Vagina (tissue), 2 donors: ENCODE measurements at regions not wholly inside any gene's neighbourhood (a gene's known extent, or its start where the extent isn't known, plus 50 kb on each side); places are given as distances from the start of the nearest gene placed in this dataset.

Experiments used
- CTCF ChIP-seq, 3 experiments: fragments of 450-650 bp in 2 of 3; fragments of 200-600 bp in 1 of 3; sonication (generic) in 1 of 3; IDR thresholded peaks; one replicate each; pipeline ENCODE4 v1.5.1; 2017 to 2019; ENCODE audit warnings: antibody characterized with exemption in 3 of 3, mild to moderate bottlenecking in 2 of 3, moderate library complexity in 2 of 3
- POLR2A ChIP-seq, 2 donors: fragments of 450-650 bp; IDR thresholded peaks; one replicate each; pipeline ENCODE4 v1.6.1; 2017; ENCODE audit warnings: antibody characterized with exemption in 2 of 2, mild to moderate bottlenecking in 2 of 2, moderate library complexity in 2 of 2
- POLR2AphosphoS5 ChIP-seq, 2 donors: sonication (generic); formaldehyde crosslinking; IDR thresholded peaks; one replicate each; pipeline ENCODE4 v1.9.0; 2017; ENCODE audit warnings: antibody characterized with exemption in 2 of 2, mild to moderate bottlenecking in 2 of 2, low read depth in 1 of 2; ENCODE audit not compliant: insufficient read depth in 1 of 2

- TF ChIP-seq POLR2A (IDR thresholded peaks at IDR 0.05) (no peak), CTCF (IDR thresholded peaks at IDR 0.05) (no peak), POLR2AphosphoS5 (IDR thresholded peaks at IDR 0.05; ENCODE audit: insufficient read depth in 1 of 2, low read depth in 1 of 2) (no peak)
Observed at GRCh38 chr18:30376515-30376914, 666.0 kb downstream of the DSC3 start.
